DMS153 treated with DMSO at 0.1 percent for 48 hours (cell line): ENCODE measurements at regions not wholly inside any gene's neighbourhood (a gene's known extent, or its start where the extent isn't known, plus 50 kb on each side); places are given as distances from the start of the nearest gene placed in this dataset.

ENCODE experiments used
- DNase-seq: peaks from one replicate; lab custom pipeline; 2025; ENCODE audit not compliant: unreplicated experiment; lab: John Stamatoyannopoulos, UW

- DNase-seq, result no peak
Measured at GRCh38 chr7:54476609-54477008, 65.6 kb upstream of the VSTM2A start.

GRCh38 chr7:54477083-54477482 lies 65.1 kb upstream of the VSTM2A start:
- DNase-seq, result no peak

- DNase-seq, result peak; percentile 44
Measured at GRCh38 chr7:54483523-54483922, 58.7 kb upstream of the VSTM2A start.

DNA sequence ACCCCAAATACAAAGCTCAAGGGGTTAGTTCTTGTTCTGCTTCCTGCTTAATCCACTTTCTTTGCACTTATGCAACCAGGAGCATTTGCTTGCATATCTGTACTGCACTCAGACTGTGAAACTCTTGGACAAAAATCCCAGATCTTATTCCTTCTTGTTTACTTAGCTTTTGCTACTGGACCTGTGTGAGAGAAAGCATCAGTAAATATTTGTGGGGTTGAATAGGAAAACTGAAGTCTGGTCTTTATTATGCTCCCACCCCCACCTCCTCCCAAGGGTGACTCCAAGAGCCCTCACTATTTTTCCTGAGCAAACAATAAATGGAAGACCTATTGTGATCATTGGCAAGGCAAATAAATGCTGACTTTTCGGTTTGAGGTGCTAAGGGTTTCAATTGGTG lies 57.1 kb upstream of the VSTM2A start:
- DNase-seq, result peak; percentile 71
